GM18502 (cell line): ENCODE measurements at regions not wholly inside any gene's neighbourhood (a gene's known extent, or its start where the extent isn't known, plus 50 kb on each side); places are given as distances from the start of the nearest gene placed in this dataset.

Experiments used
- ATAC-seq: cut with Tn5 transposase; IDR thresholded peaks from one replicate; pipeline ENCODE4 v1.9.1; 2021; ENCODE audit warnings: mild to moderate bottlenecking; ENCODE audit not compliant: unreplicated experiment, poor library complexity

GRCh38 chr2:67684991-67685390 is 287.9 kb downstream of the ETAA1 start:
- ATAC-seq, result no peak

GRCh38 chr2:67686254-67686653 is 289.1 kb downstream of the ETAA1 start:
- ATAC-seq, result no peak

- ATAC-seq, result no peak
Observed at GRCh38 chr2:67689186-67689585, 292.1 kb downstream of the ETAA1 start.

- ATAC-seq, result no peak
Observed at GRCh38 chr2:67689651-67690050, 292.5 kb downstream of the ETAA1 start.

GRCh38 chr2:67694445-67694844 is 297.3 kb downstream of the ETAA1 start:
- no peak for ATAC-seq

- ATAC-seq, result no peak
Observed at GRCh38 chr2:67701011-67701410, 303.9 kb downstream of the ETAA1 start.

DNA sequence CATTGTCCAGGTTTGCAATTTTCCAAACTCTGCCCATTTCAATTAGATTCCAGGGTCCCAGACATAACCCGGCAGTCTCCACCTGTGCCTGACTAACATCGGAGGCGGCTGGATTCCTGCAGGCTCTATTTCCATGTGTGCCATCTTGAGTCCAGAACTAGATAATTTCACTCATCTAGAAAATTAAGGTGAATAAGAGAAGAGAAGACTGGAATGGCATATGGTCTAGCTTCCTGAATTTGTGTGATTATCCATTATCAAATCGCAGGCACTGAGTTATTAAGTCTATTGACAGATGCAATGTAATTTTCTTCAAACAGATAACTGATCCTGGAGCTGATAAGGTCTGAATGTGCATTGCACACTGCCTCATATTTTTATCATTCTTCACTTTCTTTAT is 305.2 kb downstream of the ETAA1 start:
- no peak for ATAC-seq

- no peak for ATAC-seq
Observed at GRCh38 chr2:67702937-67703336, 305.8 kb downstream of the ETAA1 start.

GRCh38 chr2:67706082-67706481 is 308.9 kb downstream of the ETAA1 start:
- ATAC-seq, result no peak

DNA sequence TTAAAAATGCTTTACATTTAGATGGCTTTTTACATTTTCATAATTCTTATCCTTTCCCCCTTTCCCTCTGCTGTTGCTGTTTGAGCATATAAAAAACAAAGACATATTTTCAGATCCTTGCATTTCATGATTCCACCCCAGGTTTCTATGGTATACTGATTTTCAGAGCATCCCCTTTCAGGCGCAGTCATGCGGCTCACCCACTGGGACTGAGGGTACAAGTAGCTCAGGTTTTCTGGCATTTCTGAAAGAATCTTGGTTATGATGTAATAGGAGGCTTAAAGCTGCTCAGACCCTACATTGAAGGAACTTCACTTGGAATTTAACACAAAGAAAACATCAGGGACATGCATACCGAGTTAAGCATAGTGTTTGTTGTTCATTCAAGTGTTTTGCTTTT is 310.8 kb downstream of the ETAA1 start:
- no peak for ATAC-seq

GRCh38 chr2:67709835-67710234 is 312.7 kb downstream of the ETAA1 start:
- no peak for ATAC-seq

- no peak for ATAC-seq
Observed at GRCh38 chr2:67712484-67712883, 315.4 kb downstream of the ETAA1 start.

DNA sequence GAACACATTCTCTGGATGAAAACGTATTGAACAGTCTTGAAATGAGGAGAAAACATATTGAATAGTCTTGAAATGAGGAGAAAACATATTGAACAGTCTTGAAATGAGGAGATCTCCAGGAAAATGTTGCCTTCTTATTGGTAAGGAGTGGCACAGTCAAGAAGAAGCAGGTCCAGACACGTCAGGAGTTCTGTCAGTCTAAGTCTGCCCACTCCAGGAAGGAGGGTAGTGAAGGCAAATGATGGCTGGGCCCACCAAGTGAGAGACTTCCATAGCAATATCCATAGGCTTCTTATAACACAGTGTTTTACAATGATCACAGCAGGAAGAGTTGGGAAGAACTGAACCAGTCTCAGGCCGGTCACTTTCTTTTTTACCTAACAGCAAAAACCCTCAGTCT is 316.2 kb downstream of the ETAA1 start:
- ATAC-seq, result no peak

- no peak for ATAC-seq
Observed at GRCh38 chr2:67716895-67717396, 319.8 kb downstream of the ETAA1 start.

DNA sequence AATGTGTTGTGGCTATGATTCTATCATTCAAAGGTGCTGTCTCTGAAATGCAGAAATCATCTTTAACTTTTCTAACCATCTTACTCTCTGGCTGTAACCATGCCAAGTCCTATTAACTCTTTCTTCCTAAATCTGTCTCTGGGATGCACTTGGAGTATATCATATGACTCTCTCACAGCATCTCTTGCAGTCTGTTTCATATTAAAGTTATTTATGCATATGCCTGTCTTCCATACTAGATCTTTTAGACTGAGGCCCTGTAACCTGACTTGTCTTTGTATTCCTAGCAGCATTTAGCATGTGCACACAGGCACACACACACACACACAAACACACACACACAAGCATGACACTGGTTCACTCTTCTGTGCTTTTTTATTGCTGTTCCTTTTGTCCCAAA is 320.6 kb downstream of the ETAA1 start:
- ATAC-seq, result no peak

DNA sequence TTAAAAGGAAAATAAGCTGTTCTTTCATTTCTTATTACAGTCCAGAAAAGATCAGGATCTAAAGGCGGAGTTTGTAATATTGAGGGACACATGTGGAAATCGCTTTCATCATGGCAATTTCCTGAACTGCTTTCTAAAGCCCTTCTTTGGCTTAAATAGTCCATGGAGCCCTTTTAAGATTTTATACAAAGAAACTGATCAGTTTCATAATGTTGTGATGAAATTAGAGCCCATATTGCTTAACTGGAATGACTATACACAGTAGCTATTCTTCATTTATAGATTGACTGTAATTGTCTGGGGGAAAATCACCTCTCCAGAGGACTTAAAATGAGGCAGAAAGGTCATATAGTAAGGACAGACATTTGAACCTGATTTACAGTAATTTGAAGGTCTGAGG is 322.2 kb downstream of the ETAA1 start:
- ATAC-seq, result no peak

DNA sequence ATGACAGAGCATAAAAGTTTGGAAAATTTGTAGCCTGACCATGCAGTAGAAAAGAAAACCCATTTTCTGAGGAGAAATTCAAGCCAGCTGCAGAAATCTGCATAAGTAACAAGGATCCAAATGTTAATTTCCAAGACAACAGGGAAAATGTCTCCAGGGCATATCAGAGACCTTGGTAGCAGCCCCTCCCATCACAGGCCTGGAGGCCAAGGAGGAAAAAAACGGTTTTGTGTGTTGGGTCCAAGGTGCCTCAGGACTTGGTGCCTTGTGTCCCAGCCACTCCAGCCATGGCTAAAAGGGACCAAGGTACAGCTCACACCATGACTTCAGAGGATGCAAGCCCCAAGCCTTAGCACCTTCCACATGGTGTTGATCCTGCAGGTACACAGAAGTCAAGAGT is 324.4 kb downstream of the ETAA1 start:
- no peak for ATAC-seq

GRCh38 chr2:67724261-67724660 is 327.1 kb downstream of the ETAA1 start:
- ATAC-seq, result no peak

DNA sequence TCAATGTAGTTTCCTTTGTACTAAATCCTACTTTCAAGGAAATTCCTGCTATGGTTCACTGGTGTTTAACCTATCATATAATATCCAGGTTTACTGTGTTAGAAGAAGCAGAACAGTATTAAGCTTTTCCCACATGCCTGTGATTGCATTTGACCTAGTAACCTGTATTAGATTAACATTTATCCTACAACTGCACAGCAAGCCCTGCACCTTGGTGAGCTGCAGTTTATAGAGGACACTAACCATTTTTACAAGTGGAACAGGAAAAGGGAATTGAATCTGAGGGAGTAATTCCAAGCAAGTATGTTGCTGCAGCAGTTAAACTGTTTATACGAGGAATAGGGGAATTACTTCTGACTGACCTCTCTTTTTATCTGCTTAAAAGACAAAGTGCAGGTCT is 328.6 kb downstream of the ETAA1 start:
- no peak for ATAC-seq

- no peak for ATAC-seq
Observed at GRCh38 chr2:67726416-67726815, 329.3 kb downstream of the ETAA1 start.

DNA sequence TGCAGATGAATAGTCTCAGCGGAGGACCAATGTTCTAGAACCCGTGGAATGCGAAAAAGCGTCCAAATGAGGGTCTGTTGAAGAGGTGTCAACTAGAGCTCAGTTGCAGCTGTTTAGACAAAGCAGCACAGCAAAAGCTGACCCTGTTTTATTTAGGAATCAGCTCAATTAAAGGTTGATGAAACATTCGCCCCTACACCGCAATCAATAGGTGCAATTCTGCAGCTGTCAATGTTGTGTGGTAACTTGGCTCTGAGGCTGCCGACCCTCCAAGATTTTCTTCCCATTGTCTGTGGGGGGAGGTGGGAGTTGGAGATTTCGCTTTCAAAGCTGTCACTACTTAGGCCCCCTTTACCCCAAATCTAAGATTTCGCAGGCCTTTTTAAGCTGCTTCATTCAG is 330.0 kb downstream of the ETAA1 start:
- no peak for ATAC-seq

- no peak for ATAC-seq
Observed at GRCh38 chr2:67727623-67728022, 330.5 kb downstream of the ETAA1 start.

- ATAC-seq, result no peak
Observed at GRCh38 chr2:67729474-67729873, 332.3 kb downstream of the ETAA1 start.
